ENCODE measurements at regions not wholly inside any gene's neighbourhood (a gene's known extent, or its start where the extent isn't known, plus 50 kb on each side); places are given as distances from the start of the nearest gene placed in this dataset.

GRCh38 chr3:152046280-152046679 is 172.8 kb downstream of the SUCNR1 start:
- Histone ChIP-seq H3K9ac (ENCODE audit: low read depth in 2 of 2, low read length in 2 of 2) (no peak overlapping the region), H3K4me1 (no peaks in the 10 kb centered on the region), H3K27ac (no peak overlapping the region), H3K27me3 (no peaks in the 10 kb centered on the region), H3K9me3 (no peaks in the 10 kb centered on the region), H3K36me3 (no peaks in the 10 kb centered on the region), H3K4me3 (no peak overlapping the region)
- intact Hi-C loops (cut with DNase I), result no loop called here
- TF ChIP-seq, protein P1, sequence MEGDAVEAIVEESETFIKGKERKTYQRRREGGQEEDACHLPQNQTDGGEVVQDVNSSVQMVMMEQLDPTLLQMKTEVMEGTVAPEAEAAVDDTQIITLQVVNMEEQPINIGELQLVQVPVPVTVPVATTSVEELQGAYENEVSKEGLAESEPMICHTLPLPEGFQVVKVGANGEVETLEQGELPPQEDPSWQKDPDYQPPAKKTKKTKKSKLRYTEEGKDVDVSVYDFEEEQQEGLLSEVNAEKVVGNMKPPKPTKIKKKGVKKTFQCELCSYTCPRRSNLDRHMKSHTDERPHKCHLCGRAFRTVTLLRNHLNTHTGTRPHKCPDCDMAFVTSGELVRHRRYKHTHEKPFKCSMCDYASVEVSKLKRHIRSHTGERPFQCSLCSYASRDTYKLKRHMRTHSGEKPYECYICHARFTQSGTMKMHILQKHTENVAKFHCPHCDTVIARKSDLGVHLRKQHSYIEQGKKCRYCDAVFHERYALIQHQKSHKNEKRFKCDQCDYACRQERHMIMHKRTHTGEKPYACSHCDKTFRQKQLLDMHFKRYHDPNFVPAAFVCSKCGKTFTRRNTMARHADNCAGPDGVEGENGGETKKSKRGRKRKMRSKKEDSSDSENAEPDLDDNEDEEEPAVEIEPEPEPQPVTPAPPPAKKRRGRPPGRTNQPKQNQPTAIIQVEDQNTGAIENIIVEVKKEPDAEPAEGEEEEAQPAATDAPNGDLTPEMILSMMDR (IDR thresholded peaks at IDR 0.05), result no peak
- DNase-seq, result no peak

DNA sequence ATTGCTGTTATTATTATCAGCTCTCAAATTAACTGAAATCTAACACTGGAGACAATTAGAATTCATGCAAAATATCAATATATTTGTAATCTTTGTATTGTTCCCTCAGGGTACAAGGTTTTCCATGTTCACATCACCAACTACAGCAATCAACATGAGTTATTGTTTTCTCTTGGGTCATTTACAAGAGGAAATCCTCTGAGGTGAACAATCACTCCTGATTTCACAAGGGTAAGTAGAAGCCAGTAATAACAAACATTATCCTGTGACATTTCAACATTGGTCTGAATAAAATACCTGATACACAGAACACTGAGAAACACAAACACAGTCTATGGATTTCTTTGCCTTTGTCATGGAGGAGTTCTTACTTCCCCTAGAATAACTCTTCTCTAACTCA is 174.0 kb downstream of the SUCNR1 start:
- intact Hi-C loops (cut with DNase I), result no loop called here
- no peak overlapping the region for H3K9ac ChIP-seq (ENCODE audit: low read depth in 2 of 2, low read length in 2 of 2)
- H3K27ac ChIP-seq, result no peak overlapping the region
- no peaks in the 10 kb centered on the region for H3K4me1 ChIP-seq
- H3K9me3 ChIP-seq, result no peaks in the 10 kb centered on the region
- no peaks in the 10 kb centered on the region for H3K36me3 ChIP-seq
- DNase-seq, result no peak
- H3K27me3 ChIP-seq, result no peaks in the 10 kb centered on the region
- no peak overlapping the region for H3K4me3 ChIP-seq
- TF ChIP-seq, protein P1 (IDR thresholded peaks at IDR 0.05), result no peak

GRCh38 chr3:152048831-152049230 is 175.4 kb downstream of the SUCNR1 start:
- Histone ChIP-seq H3K36me3 (no peaks in the 10 kb centered on the region), H3K4me3 (no peak overlapping the region), H3K27me3 (no peaks in the 10 kb centered on the region), H3K4me1 (no peaks in the 10 kb centered on the region), H3K27ac (no peak overlapping the region), H3K9me3 (no peaks in the 10 kb centered on the region), H3K9ac (ENCODE audit: low read depth in 2 of 2, low read length in 2 of 2) (no peak overlapping the region)
- intact Hi-C loops (cut with DNase I), result no loop called here
- TF ChIP-seq, protein P1 (IDR thresholded peaks at IDR 0.05), result no peak
- DNase-seq, result no peak

- no peak overlapping the region for H3K9ac ChIP-seq (ENCODE audit: low read depth in 2 of 2, low read length in 2 of 2)
- intact Hi-C loops (cut with DNase I), result no loop called here
- no peaks in the 10 kb centered on the region for H3K36me3 ChIP-seq
- TF ChIP-seq, protein P1 (IDR thresholded peaks at IDR 0.05), result no peak
- no peak for DNase-seq
- H3K4me3 ChIP-seq, result no peak overlapping the region
- no peaks in the 10 kb centered on the region for H3K4me1 ChIP-seq
- H3K27me3 ChIP-seq, result no peaks in the 10 kb centered on the region
- no peak overlapping the region for H3K27ac ChIP-seq
- no peaks in the 10 kb centered on the region for H3K9me3 ChIP-seq
These were observed 177.5 kb downstream of the SUCNR1 start for GRCh38 chr3:152050903-152051302.

DNA sequence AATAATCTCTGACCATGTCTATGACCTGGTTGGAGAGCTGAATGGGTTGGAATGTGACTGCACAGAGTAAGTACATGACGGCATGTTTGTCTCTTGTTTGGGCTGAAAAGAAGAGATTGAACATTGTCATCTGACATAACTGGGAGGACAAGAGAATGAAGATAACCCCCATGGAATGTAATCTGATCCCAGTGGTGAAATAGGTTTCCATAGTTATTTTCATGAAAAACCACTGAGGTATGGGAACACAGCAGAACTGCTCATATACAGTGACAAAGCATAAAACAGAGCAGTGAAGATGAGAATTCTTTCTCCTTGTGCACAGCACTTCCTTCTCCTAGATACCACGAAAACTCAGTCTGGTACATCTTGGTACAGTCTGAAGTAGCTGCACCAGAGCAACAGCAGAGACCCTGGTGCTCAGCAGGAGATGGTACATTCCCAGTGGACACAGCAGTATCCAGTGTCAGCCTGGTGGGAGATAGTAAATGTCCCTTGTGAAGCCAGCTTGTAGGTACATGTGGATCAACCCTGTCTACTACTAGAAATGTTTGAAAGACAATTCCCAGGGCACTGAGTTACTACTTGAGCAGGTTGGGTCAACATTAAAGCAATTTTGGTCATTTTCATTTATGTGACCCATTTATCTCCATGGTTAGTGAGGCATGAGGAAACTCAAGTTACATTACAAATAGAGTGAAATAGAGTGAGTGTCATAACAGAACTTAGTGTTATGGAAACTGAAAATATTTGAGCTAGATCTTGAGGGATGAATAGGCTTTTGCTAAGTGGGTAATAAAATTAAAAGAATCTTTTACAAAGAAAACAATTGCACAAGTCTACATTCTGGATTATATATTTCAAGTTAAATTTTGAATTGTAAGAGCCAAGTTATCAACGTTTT is 178.3 kb downstream of the SUCNR1 start:
- intact Hi-C loops (cut with DNase I), result no loop called here
- Histone ChIP-seq H3K36me3 (no peaks in the 10 kb centered on the region), H3K27ac (no peak overlapping the region), H3K27me3 (no peaks in the 10 kb centered on the region), H3K4me1 (no peaks in the 10 kb centered on the region), H3K9ac (ENCODE audit: low read depth in 2 of 2, low read length in 2 of 2) (no peak overlapping the region), H3K9me3 (no peaks in the 10 kb centered on the region), H3K4me3 (no peak overlapping the region)
- TF ChIP-seq, protein P1 (IDR thresholded peaks at IDR 0.05), result no peak
- no peak for DNase-seq

Data from colonic mucosa (tissue), 4 donors.